ENCODE measurements at regions not wholly inside any gene's neighbourhood (a gene's known extent, or its start where the extent isn't known, plus 50 kb on each side); places are given as distances from the start of the nearest gene placed in this dataset.

GRCh38 chr9:79883073-79883645, 311.4 kb downstream of the TLE4 start:
- Histone ChIP-seq H3K4me2 (no peak overlapping the region), H2AFZ (no peak overlapping the region), H3K4me1 (replicated peaks; ENCODE audit: insufficient read depth) (no peaks in the 10 kb centered on the region), H3K27ac (no peak overlapping the region), H3K79me2 (ENCODE audit: low read depth) (no peaks in the 10 kb centered on the region), H3K36me3 (ENCODE audit: low read depth) (no peaks in the 10 kb centered on the region), H3K27me3 (ENCODE audit: insufficient read depth, low read depth) (peaks cover 13% of the 10 kb centered on the region), H3K4me3 (no peak overlapping the region), H3K9me3 (ENCODE audit: insufficient read depth, low read depth) (no peaks in the 10 kb centered on the region), H4K20me1 (ENCODE audit: insufficient read depth) (no peaks in the 10 kb centered on the region), H3K9me2 (ENCODE audit: insufficient read depth) (0 out of 2 replicates have a peak, but pooled peaks cover 3% of the 10 kb centered on the region), H3F3A (ENCODE audit: insufficient read depth, low read depth) (no peaks in the 10 kb centered on the region)
- intact Hi-C loops (cut with micrococcal nuclease; ENCODE audit: unreplicated experiment): no loop called here
- CTCF ChIA-PET: no interaction called here
- POLR2A ChIA-PET (ENCODE audit: unreplicated experiment): no interaction called here
- no TSS peak for BruUV-seq (replicated peaks)
- TF ChIP-seq EZH2 (IDR thresholded peaks at IDR 0.05; ENCODE audit: low read depth) (no peak), CTCF (conservative IDR thresholded peaks at IDR 0.05) (no peak)
- no peak for DNase-seq

- Histone ChIP-seq H3K79me2 (ENCODE audit: low read depth) (no peaks in the 10 kb centered on the region), H3K4me1 (replicated peaks; ENCODE audit: insufficient read depth) (no peaks in the 10 kb centered on the region), H3K27me3 (ENCODE audit: insufficient read depth, low read depth) (no peaks in the 10 kb centered on the region), H3K9me3 (ENCODE audit: insufficient read depth, low read depth) (no peaks in the 10 kb centered on the region), H4K20me1 (ENCODE audit: insufficient read depth) (no peaks in the 10 kb centered on the region), H3K4me3 (no peak overlapping the region), H3F3A (ENCODE audit: insufficient read depth, low read depth) (no peaks in the 10 kb centered on the region), H3K36me3 (ENCODE audit: low read depth) (no peaks in the 10 kb centered on the region), H3K27ac (no peak overlapping the region), H3K4me2 (no peak overlapping the region), H3K9me2 (ENCODE audit: insufficient read depth) (no peaks in the 10 kb centered on the region), H2AFZ (no peak overlapping the region)
- no peak for DNase-seq
- BruUV-seq (replicated peaks): no TSS peak
- ChIA-PET CTCF (no interaction called here), POLR2A (ENCODE audit: unreplicated experiment) (no interaction called here)
- no peak for TF ChIP-seq CTCF (conservative IDR thresholded peaks at IDR 0.05)
- no peak for TF ChIP-seq EZH2 (IDR thresholded peaks at IDR 0.05; ENCODE audit: low read depth)
- intact Hi-C loops (cut with micrococcal nuclease; ENCODE audit: unreplicated experiment): no loop called here
These were observed 308.9 kb downstream of the TLE4 start for GRCh38 chr9:79880626-79881025.

GRCh38 chr9:79877943-79878602, 306.3 kb downstream of the TLE4 start:
- Histone ChIP-seq H2AFZ (no peak overlapping the region), H3K4me1 (replicated peaks; ENCODE audit: insufficient read depth) (no peaks in the 10 kb centered on the region), H3K36me3 (ENCODE audit: low read depth) (no peaks in the 10 kb centered on the region), H3K9me3 (ENCODE audit: insufficient read depth, low read depth) (no peaks in the 10 kb centered on the region), H3K4me3 (no peak overlapping the region), H3K4me2 (no peak overlapping the region), H3K27me3 (ENCODE audit: insufficient read depth, low read depth) (0 out of 2 replicates have a peak, but pooled peaks cover 9% of the 10 kb centered on the region), H3F3A (ENCODE audit: insufficient read depth, low read depth) (no peaks in the 10 kb centered on the region), H3K79me2 (ENCODE audit: low read depth) (no peaks in the 10 kb centered on the region), H3K9me2 (ENCODE audit: insufficient read depth) (no peaks in the 10 kb centered on the region), H3K27ac (no peak overlapping the region), H4K20me1 (ENCODE audit: insufficient read depth) (no peaks in the 10 kb centered on the region)
- DNase-seq: no peak
- POLR2A ChIA-PET (ENCODE audit: unreplicated experiment): no interaction called here
- no peak for TF ChIP-seq EZH2 (IDR thresholded peaks at IDR 0.05; ENCODE audit: low read depth)
- TF ChIP-seq CTCF (conservative IDR thresholded peaks at IDR 0.05): no peak
- CTCF ChIA-PET: no interaction called here
- no TSS peak for BruUV-seq (replicated peaks)
- intact Hi-C loops (cut with micrococcal nuclease; ENCODE audit: unreplicated experiment): no loop called here
